GM18507 (cell line): ENCODE measurements at regions not wholly inside any gene's neighbourhood (a gene's known extent, or its start where the extent isn't known, plus 50 kb on each side); places are given as distances from the start of the nearest gene placed in this dataset.

Source experiments
- DNase-seq: peaks from one replicate; pipeline ENCODE4 v3.0.0; 2011; ENCODE audit warnings: low read depth; ENCODE audit not compliant: insufficient read length; ENCODE audit errors: extremely low spot score
- FAIRE-seq: peaks from 2 replicates; lab custom pipeline; 2011; peaks lifted over from hg19 to GRCh38; lab: Jason Lieb, UNC

- no peak for FAIRE-seq
These were observed 196.2 kb downstream of the DIRAS2 start for GRCh38 chr9:90446200-90446948.

GRCh38 chr9:90447773-90448172 lies 194.9 kb downstream of the DIRAS2 start:
- FAIRE-seq (no peak), DNase-seq (no peak)

More at GRCh38 chr9:90446200-90446948, 196.2 kb downstream of the DIRAS2 start:
- DNase-seq = no peak

GRCh38 chr9:90449213-90449925 lies 193.3 kb downstream of the DIRAS2 start:
- DNase-seq (no peak), FAIRE-seq (no peak)

- no peak for FAIRE-seq
- DNase-seq = no peak
These were observed 190.8 kb downstream of the DIRAS2 start for GRCh38 chr9:90451804-90452203.

GRCh38 chr9:90455316-90455715 lies 187.3 kb downstream of the DIRAS2 start:
- DNase-seq (no peak), FAIRE-seq (no peak)

- DNase-seq (no peak), FAIRE-seq (no peak)
These were observed 185.0 kb downstream of the DIRAS2 start for GRCh38 chr9:90457386-90458190.

GRCh38 chr9:90458485-90458884 lies 184.1 kb downstream of the DIRAS2 start:
- DNase-seq (no peak), FAIRE-seq (no peak)

GRCh38 chr9:90459321-90459720 lies 183.3 kb downstream of the DIRAS2 start:
- FAIRE-seq (no peak), DNase-seq (no peak)

GRCh38 chr9:90460220-90460619 lies 182.4 kb downstream of the DIRAS2 start:
- DNase-seq = no peak
- FAIRE-seq = no peak

GRCh38 chr9:90464978-90465377 lies 177.6 kb downstream of the DIRAS2 start:
- DNase-seq (no peak), FAIRE-seq (no peak)

GRCh38 chr9:90466441-90466840 lies 176.2 kb downstream of the DIRAS2 start:
- no peak for DNase-seq
- no peak for FAIRE-seq

GRCh38 chr9:90469435-90469834 lies 173.2 kb downstream of the DIRAS2 start:
- DNase-seq (no peak), FAIRE-seq (no peak)

GRCh38 chr9:90469865-90470387 lies 172.7 kb downstream of the DIRAS2 start:
- FAIRE-seq (no peak), DNase-seq (no peak)

- FAIRE-seq = no peak
- DNase-seq = no peak
These were observed 166.6 kb downstream of the DIRAS2 start for GRCh38 chr9:90476058-90476457.

- no peak for FAIRE-seq
- no peak for DNase-seq
These were observed 165.1 kb downstream of the DIRAS2 start for GRCh38 chr9:90477535-90477934.

- FAIRE-seq = no peak
These were observed 163.8 kb downstream of the DIRAS2 start for GRCh38 chr9:90478821-90479220.

GRCh38 chr9:90485028-90485427 lies 157.6 kb downstream of the DIRAS2 start:
- no peak for FAIRE-seq
- DNase-seq = no peak

More at GRCh38 chr9:90478821-90479220, 163.8 kb downstream of the DIRAS2 start:
- no peak for DNase-seq

GRCh38 chr9:90489066-90489465 lies 153.6 kb downstream of the DIRAS2 start:
- FAIRE-seq = no peak
- no peak for DNase-seq

- no peak for FAIRE-seq
These were observed 142.9 kb downstream of the DIRAS2 start for GRCh38 chr9:90499761-90500160.

GRCh38 chr9:90502134-90502533 lies 140.5 kb downstream of the DIRAS2 start:
- DNase-seq (no peak), FAIRE-seq (no peak)

More at GRCh38 chr9:90499761-90500160, 142.9 kb downstream of the DIRAS2 start:
- DNase-seq = no peak
